ENCODE measurements at regions not wholly inside any gene's neighbourhood (a gene's known extent, or its start where the extent isn't known, plus 50 kb on each side); places are given as distances from the start of the nearest gene placed in this dataset.

- Histone ChIP-seq H3K27me3 (ENCODE audit: control insufficient read depth in 1 of 2, insufficient read depth in 2 of 2, low read length in 2 of 2) (no peaks in the 10 kb centered on the region), H3K9me3 (ENCODE audit: low read length) (peaks cover 80% of the 10 kb centered on the region), H3K4me3 (replicated peaks in 1 of 3; ENCODE audit: insufficient read depth in 1 of 3, low read depth in 2 of 3, low read length in 3 of 3) (no peak overlapping the region), H2AFZ (ENCODE audit: low read length) (no peak overlapping the region), H3K27ac (ENCODE audit: extremely low read length, insufficient read depth, low read length) (no peak overlapping the region), H3K36me3 (replicated peaks in 1 of 2; ENCODE audit: control insufficient read depth in 1 of 2, insufficient read depth in 2 of 2, low read length in 2 of 2) (no peaks in the 10 kb centered on the region), H3K9ac (ENCODE audit: insufficient read depth, low read depth, low read length) (no peak overlapping the region), H4K20me1 (ENCODE audit: insufficient read depth, low read length) (no peaks in the 10 kb centered on the region), H3K4me1 (ENCODE audit: insufficient read depth, low read length) (no peaks in the 10 kb centered on the region), H3K79me2 (ENCODE audit: insufficient read depth, low read length) (no peaks in the 10 kb centered on the region), H3K4me2 (ENCODE audit: low read depth, low read length) (no peak overlapping the region)
- TF ChIP-seq THAP8 (CRISPR knock-in tag; IDR thresholded peaks at IDR 0.05; ENCODE audit: borderline replicate concordance) (no peak), POLR2AphosphoS2 (IDR thresholded peaks at IDR 0.05; ENCODE audit: low read depth, low read length) (no peak), ZNF784 (CRISPR knock-in tag; IDR thresholded peaks at IDR 0.05; ENCODE audit: borderline replicate concordance) (no peak), DMTF1 (CRISPR knock-in tag; IDR thresholded peaks at IDR 0.05) (no peak), ELK4 (CRISPR knock-in tag; IDR thresholded peaks at IDR 0.05; ENCODE audit: borderline replicate concordance) (no peak)
- no TSS peak for BruUV-seq (replicated peaks)
- POLR2A ChIA-PET: no interaction called here
- in situ Hi-C loops (cut with HindIII; ENCODE audit: extremely low pct_ligation_motif_present, low pct_unique_long_range_greater_than_20kb) (no loop called here), intact Hi-C loops (cut with micrococcal nuclease; ENCODE audit: unreplicated experiment) (no loop called here)
- CTCF ChIA-PET (ENCODE audit: low intra/inter-chr PET ratio, low total read pairs): no interaction called here
- FAIRE-seq: no peak
- WGBS (ENCODE audit: low lambda C conversion rate): 0% methylated on average over 1 of the region's 1 CpG
- no peak for DNase-seq (ENCODE audit: low spot score)
- no peak for ATAC-seq
Observed at GRCh38 chr17:69690531-69690930, 276.0 kb downstream of the MAP2K6 start.

Data from HepG2 (cell line).